HG02642 (cell line): ENCODE measurements at regions not wholly inside any gene's neighbourhood (a gene's known extent, or its start where the extent isn't known, plus 50 kb on each side); places are given as distances from the start of the nearest gene placed in this dataset.
"Not testable (repeated sequence)": the region's sequence is repeated elsewhere in the genome, so short reads cannot be mapped to it uniquely, and the experiment has no call there.

Source experiments
- ATAC-seq: cut with Tn5 transposase; IDR thresholded peaks from one replicate; pipeline ENCODE4 v1.9.1; 2021; ENCODE audit warnings: mild to moderate bottlenecking; ENCODE audit not compliant: unreplicated experiment, poor library complexity

DNA sequence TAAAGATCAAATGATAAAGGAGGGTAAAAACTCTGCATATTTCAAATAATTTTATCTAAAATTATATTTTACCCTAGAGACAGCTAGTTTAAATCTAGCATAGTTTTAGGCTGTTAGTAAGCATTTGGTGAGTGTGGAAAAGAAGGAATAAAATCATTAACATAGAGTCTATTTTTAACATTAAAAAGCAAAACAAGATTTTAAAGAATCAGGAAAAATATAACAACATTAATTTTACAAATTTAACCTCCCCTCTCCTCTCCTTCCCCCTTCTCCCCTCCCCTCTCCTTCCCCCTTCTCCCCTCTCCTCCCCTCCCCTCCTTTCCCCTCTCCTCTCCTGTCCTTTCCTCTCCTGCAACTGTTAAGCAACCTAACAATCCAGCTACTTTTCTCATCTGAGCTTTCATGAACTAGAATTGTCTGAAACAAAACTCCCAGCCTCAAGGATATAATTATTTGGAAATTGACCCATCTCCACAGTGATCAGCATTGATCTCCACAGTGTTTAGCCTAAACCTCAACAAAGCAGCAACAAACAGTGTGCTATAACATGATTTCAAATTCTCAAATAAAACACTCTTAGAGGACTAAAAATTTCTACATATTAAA, 293.2 kb downstream of the PPP1R3A start:
- no peak for ATAC-seq

DNA sequence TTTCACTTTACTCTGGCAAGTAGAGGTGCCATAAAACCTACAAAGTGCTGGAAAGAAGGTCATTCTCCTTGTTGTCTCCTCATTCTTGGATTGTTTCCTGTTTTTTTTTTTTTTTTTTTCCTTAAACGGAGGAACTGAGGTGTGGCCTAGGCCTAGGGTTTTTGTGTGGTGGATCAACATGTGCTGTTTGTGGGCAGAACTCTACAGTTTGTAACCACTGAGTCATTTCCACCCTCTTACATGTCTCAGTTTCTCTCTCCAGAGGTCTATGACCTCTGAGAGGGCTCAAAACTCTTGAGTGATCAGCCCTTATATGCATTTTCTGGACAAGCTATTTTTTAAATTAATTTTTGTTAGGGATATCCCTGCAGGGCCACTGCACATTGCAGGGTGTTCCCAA, 296.0 kb downstream of the PPP1R3A start:
- ATAC-seq, result no peak

GRCh38 chr7:113610572-113610971, 308.2 kb downstream of the PPP1R3A start:
- ATAC-seq, result no peak

DNA sequence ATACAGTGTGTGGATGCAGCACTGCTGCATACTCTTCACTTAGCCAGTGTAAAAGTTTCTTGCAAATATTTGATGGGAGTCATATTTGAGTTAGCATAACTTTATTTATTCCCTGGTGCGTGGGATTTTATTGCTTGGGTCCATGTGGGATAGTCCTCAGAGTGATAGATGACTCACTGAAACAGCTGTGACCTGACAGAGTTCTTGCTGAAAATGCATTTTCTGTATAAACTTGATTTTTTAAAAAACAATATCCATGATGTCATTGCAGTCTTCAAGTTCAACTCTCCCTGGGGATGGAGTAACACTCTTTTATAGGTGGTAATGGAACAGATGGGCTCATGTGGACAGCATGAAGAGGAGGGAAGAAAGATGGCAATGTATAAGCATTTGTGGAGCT, 310.0 kb downstream of the PPP1R3A start:
- ATAC-seq, result no peak

- ATAC-seq, result no peak
Observed at GRCh38 chr7:113606325-113606724, 312.5 kb downstream of the PPP1R3A start.

DNA sequence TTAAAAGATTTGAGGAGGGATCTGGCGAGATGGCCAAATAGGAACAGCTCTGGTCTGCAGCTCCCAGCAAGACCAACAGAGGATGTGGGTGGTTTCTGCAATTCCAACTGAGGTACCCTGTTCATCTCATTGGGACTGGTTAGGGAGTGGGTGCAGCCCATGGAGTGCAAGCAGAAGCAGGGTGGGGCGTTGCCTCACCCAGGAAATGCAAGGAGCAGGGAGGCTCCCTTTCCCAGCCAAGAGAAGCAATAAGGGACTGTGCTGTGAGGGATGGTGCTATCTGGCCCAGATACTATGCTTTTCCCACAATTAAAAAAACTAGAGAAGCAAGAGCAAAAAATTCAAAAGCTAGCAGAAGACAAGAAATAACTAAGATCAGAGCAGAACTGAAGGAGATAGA, 318.4 kb downstream of the PPP1R3A start:
- ATAC-seq, result not testable (repeated sequence)

DNA sequence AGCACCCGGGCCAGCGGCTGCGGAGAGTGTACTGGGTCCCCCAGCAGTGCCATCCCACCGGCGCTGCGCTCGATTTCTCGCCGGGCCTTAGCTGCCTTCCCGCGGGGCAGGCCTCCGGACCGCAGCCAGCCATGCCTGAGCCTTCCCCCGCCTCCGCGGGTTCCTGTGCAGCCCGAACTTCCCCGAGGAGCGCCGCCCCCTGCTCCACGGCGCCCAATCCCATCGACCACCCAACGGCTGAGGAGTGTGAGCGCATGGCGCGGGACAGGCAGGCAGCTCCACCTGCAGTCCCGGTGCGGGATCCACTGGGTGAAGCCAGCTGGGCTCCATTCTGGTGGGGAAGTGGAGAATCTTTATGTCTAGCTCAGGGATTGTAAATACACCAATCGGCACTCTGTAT, 325.4 kb downstream of the PPP1R3A start:
- not testable (repeated sequence) for ATAC-seq

GRCh38 chr7:113592924-113593323, 325.9 kb downstream of the PPP1R3A start:
- ATAC-seq, result not testable (repeated sequence)

- ATAC-seq, result no peak
Observed at GRCh38 chr7:113582471-113582870, 336.3 kb downstream of the PPP1R3A start.

DNA sequence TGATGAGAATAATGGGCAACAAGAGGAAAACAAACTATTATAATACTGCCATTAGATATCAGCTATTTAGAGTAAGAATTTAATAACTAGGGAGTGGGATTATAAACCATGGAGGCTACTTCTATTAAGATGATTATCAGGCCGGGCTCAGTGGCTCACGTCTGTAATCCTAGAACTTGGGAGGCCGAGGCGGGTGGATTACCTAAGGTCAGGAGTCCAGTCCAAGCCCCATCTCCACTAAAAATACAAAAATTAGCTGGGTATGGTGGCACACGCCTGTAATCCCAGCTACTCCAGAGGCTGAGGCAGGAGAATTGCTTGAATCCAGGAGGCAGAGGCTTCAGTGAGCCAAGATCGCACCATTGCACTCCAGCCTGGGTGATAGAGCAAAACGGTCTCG, 355.6 kb downstream of the PPP1R3A start:
- not testable (repeated sequence) for ATAC-seq

- no peak for ATAC-seq
Observed at GRCh38 chr7:113562801-113563200, 356.0 kb downstream of the PPP1R3A start.

- ATAC-seq, result no peak
Observed at GRCh38 chr7:113562242-113562641, 356.6 kb downstream of the PPP1R3A start.

DNA sequence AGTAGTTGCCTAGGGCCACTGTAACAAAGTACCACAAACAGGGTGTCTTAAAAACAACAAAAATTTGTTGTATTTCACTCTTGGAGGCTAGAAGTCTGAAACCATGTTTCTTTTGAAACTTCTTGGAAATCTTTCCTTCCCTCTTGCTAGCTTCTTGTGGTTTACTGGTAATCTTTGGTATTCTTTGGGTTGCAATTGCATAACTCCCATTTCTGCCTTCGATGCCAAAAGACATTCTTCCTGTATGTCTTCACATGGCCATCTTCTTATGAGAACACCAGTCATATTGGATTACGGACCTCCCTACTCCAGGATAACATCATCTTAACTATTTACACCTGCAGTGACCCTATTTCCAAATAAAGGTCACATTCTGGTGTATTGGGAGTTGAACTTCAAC, 357.4 kb downstream of the PPP1R3A start:
- ATAC-seq, result no peak

DNA sequence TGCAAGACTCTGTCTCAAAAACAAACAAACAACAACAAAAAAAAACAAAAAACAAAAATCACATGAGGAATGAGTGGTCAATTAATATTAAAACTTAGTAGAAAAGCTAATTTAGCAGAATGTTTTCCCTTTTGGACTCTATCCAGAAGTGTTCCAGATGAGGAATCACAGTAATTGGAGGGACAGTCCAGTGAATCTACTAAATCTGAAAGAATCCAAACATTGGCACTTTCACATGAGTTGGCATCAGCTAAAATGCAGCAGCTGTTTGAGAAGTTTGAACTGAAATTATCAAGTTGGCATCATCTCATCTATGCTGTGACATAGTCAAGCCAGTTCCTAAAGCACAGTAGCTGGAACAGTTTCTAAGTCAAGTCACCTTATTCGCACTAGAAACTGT, 367.8 kb downstream of the PPP1R3A start:
- no peak for ATAC-seq

DNA sequence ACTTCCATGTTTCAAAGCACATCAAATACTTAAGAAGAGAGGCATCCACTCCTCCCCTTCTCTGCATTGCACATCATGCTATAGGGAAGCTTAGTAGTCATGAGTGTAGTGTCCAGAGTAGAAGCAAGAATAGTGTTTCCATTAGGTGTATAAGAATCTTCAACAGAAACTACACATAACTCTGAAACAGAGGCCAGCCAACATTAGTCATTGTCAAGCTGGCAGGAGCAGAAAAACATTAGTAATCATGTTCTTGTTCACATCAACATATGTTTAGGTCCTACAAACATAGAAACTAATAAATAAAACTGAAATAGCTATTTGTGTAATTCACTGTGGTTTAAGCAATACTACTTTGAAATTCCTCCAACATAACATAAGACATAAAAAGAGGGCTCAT, 370.2 kb downstream of the PPP1R3A start:
- peak; percentile 42 for ATAC-seq

DNA sequence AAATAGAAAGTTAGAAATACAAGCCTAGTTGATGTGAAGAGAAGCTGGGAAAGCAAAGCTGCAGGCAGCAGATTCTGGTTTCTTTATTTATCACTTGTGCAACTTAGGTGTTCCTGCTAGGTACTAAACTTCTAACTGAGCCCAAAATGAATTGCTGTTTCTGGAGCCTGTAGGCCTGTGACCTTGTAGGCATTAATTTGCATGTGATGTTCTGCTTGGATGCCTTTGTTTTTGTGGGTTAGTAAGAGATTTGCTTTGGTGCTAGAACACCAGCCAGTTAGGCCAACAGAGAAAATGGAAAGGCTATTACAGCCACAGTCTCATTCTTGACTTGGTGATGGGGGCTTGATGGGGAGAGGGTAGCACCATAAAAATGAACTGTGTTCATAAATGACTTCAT, 370.7 kb downstream of the PPP1R3A start:
- peak; percentile 26 for ATAC-seq

GRCh38 chr7:113521468-113521867, 397.3 kb downstream of the PPP1R3A start:
- no peak for ATAC-seq

DNA sequence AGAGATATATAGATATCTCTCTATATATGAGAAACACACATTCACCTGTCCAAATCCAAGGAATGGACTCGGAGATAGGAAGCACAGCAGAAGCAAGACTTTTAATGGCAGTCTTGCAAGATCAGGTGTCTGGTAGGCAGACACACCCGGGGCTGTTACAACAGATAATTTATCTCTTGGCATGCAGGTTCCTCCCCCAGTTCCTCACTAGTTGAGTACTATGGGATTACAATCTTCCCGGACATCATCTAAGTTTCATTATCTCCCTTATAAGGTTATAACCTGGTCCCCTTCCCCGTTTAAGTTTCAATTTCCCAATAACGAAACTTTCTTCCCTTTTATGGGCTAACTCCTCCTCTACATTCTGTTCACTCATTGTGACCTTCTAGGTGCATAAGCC, 399.3 kb downstream of the PPP1R3A start:
- no peak for ATAC-seq

GRCh38 chr7:113504691-113505090, 386.3 kb upstream of the SMIM30 start:
- ATAC-seq, result no peak

- ATAC-seq, result no peak
Observed at GRCh38 chr7:113504142-113504541, 385.8 kb upstream of the SMIM30 start.

- ATAC-seq, result not testable (repeated sequence)
Observed at GRCh38 chr7:113496586-113496985, 378.2 kb upstream of the SMIM30 start.

DNA sequence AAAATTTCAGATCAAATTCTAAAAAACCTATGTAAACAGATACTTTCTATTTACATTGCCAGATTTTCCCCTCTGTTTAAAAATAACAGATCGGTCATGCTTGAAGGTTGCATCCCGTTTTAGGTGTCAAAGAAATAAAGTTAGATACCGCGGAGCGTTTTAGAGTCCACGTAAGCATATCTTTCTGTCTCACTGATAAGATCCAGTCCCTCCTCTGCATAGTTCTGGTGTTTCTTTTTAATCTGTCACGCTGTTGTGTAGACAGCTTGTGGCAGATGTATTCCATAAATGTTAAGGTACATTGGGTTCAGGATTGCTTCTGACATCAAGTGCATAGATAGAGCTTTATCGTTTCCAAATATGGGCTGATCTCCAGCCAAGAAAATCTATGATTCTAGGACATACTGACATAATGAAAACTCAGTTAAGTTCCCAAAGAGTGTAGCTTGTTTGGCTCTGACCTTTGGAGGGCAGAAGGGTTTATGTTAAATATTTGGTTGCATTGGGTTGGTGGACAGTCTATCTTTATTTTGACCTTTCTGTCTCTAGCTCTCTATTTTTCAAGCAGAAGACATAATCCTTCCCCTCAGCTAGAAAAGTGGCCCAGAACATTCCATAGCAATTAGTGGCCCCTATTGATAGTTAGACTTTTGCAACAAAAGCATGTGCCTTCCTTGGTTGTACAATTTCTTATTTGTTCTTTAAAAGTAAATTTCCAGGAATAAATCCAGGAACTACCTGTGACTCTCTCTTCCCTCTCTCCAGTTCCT, 376.6 kb upstream of the SMIM30 start:
- not testable (repeated sequence) for ATAC-seq
